Limb (tissue), 2 donors: ENCODE measurements at regions not wholly inside any gene's neighbourhood (a gene's known extent, or its start where the extent isn't known, plus 50 kb on each side); places are given as distances from the start of the nearest gene placed in this dataset.
A peak's percentile ranks its signal among the peaks of the same experiment; 100 is the strongest.
"Not testable (repeated sequence)": the region's sequence is repeated elsewhere in the genome, so short reads cannot be mapped to it uniquely, and the experiment has no call there.

Experiments used
- DNase-seq, 2 donors: peaks; one replicate each; pipeline ENCODE4 v3.0.0-alpha.2; 2016; ENCODE audit errors: extremely low spot score in 2 of 2

DNA sequence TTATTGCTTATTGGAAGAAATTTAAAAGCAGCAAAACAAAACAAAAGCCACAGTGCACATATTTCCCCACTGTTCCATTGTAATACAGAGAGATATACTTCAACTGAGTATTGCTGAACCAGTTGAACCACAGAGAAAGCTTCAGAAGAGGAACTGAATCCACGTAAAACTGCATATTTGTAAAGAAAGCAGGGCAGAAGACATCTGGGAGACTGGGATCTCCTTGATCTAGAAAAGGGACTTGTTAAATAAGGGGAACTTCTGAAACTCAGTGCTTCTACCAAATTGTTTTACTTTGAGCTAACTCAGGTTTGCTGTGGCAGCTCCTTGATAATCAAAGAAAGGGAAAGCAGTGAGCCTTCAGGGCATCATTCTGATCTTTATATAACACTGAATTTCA is 411.1 kb upstream of the MDGA2 start:
- no peak for DNase-seq

DNA sequence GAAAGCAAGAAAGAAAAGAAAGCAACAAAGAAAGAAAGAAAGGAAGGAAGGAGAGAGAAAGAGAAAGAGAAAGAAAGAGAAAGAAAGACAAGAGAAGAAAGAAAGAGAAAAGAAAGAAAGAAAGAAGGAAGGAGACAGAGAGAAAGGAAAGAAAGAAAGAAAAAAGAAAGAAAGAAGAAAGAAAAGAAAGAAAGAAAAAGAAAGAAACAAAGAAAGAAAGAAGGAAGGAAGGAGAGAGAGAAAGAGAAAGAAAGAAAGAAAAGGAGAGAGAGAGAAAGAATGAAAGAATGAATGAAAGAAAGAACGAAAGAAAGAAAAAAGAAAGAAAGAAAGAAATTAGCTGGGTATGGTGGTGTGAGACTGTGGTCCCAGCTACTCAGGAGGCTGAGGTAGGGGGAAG is 400.1 kb upstream of the MDGA2 start:
- DNase-seq = no peak

DNA sequence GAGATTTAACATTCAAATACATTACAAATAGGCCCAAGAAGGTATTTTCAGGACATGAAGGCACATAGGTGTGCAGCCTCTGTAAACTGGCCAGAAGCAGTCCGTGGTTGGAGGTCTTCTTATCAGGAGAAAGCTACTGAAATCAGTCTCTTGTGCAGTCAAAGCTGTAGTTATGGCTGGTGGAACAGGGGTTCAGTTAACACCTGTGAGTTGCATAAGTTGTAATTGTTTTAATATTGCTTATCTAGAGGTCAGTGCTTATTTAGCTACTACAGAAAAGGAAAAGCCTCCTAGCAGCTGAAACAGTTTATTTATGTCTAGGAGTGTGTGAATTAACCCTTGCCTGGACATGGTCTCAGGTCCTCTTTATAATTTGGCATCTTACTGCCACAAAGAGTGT is 377.6 kb upstream of the MDGA2 start:
- no peak for DNase-seq

- DNase-seq = peak in 1 of 2 donors; percentile 31
Measured at GRCh38 chr14:48035836-48036235, 360.4 kb upstream of the MDGA2 start.

DNA sequence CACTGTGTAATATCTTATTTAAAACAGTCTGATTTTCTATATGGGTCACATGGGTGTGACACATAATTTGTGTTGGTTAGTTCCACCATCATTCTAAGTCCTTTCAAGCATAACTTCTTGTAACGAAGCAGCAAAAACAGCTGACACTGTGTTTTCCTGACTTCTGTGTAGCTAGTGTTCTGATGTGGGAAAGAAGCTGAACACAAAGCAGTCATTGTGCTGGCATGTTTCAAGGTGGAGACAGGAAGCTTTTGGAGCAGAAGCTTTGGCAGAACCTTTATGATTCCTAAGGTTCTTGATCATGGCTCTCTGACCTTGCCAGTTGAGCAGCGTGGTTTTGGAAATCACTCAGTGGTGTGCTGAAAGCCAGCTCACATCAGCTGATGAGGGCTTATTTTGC is 351.7 kb upstream of the MDGA2 start:
- no peak for DNase-seq

- DNase-seq = no peak
Measured at GRCh38 chr14:48023881-48024280, 348.5 kb upstream of the MDGA2 start.

GRCh38 chr14:48011484-48011883 is 336.1 kb upstream of the MDGA2 start:
- DNase-seq = not testable (repeated sequence)

DNA sequence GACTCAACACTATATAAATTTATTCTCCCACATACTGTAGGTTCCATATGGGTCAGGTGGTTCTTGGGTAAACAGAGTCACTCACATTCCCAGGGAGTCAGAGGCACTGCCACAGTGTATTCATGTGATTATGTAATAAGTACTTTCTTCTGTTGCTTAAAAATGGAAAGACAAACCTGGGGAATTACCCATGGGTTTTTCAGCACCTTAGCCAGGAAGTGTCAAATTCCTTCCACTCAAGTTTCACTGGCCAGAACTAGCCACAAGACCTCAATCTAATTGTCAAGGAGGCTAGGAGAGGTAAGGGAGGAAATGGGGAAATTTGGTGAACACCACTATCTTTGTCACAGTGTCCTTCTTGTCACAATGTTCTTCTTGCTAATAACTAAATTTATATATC is 333.2 kb upstream of the MDGA2 start:
- no peak for DNase-seq

GRCh38 chr14:48005986-48006385 is 330.6 kb upstream of the MDGA2 start:
- DNase-seq = no peak

GRCh38 chr14:47993883-47994282 is 318.5 kb upstream of the MDGA2 start:
- no peak for DNase-seq

DNA sequence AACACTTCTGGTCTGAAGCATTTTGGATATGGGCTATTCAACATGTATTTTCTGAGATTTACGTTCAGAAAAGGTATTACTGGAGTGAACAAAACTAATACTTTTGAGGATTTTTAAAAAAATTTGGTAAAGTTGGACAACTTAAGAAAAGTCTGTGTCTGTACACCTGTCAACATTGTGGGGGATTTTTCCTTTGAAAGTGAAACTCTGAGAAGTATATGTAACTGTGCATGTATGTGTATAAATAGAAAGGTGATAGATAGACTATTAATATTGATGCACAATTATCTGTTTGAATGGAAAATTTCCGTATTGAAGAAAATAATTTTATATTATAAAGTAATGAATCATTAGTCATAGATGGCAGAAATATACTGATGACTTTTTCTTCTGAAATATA is 312.8 kb upstream of the MDGA2 start:
- DNase-seq = no peak

GRCh38 chr14:47978871-47979270 is 303.5 kb upstream of the MDGA2 start:
- no peak for DNase-seq

GRCh38 chr14:47976139-47976538 is 300.7 kb upstream of the MDGA2 start:
- DNase-seq = no peak

DNA sequence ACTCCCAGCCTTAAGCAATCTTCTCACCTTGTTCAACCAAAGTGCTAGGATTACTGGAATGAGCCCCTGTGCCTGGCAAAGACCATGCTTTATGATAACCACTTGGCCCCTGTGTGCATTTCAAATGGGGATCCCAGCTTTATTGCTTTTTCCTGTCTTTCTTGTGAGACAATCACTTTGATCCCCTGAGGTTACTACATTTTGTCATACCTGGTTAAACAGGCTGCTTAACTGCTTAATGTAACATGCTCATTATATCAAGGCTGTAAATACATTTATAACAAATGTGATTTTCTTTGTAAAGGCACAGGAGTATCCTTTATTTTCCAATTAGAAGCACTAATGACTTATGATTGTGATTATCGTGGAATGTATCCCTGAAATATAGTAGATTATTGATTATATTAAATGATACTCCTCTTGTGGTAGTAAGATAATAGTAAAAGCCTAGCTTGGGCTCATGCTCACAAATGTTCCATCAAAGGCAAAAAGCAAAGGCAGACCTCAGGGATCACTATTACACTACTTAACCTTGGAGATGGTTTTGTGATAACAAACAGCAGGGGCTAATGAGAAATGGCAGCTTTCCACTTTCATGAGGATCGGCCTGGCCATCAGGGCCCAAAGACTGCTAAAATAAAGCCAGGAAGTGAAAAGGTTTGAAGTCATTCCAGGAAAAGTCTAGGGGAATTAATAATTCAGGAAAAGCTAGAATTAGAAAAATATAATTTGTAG is 290.8 kb upstream of the MDGA2 start:
- DNase-seq = no peak

DNA sequence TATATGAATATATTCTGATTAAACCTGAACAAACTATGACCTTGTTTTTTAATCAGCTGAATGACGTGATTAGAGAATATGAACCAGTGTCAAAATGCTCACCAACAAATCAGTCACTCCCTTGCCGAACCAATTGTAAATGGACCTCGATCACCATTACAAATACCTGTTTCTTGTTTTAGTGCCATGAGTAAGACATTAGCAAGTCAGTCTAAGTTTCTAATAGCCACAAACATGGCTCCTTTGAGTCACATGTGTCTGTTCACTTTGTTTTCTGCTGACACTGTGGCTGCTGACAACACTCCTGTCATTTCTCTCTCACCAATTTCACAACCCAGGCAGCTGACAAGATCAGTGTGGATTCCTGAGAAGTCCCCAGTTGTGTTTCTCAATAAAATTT is 286.2 kb upstream of the MDGA2 start:
- no peak for DNase-seq

GRCh38 chr14:47959740-47960139 is 284.3 kb upstream of the MDGA2 start:
- no peak for DNase-seq

DNA sequence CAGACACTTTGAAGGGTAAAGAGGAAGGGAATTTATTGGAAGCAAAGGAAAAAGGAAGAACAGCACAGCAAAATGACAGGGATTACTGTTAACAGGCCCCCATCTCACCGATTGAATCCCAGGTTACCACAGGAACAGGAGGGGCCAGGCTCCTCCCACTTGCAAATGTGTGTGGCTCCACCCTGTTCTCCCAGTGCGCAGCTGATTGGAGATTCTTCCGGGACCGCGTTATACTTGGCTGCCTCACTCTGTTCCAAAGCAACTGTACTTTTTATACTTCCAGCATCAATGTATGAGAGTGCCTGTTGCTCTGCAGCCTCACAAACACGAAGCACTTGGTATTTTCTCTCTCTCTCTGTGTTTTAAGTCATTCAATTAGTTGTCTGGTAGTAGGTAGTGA is 273.6 kb upstream of the MDGA2 start:
- DNase-seq = no peak

DNA sequence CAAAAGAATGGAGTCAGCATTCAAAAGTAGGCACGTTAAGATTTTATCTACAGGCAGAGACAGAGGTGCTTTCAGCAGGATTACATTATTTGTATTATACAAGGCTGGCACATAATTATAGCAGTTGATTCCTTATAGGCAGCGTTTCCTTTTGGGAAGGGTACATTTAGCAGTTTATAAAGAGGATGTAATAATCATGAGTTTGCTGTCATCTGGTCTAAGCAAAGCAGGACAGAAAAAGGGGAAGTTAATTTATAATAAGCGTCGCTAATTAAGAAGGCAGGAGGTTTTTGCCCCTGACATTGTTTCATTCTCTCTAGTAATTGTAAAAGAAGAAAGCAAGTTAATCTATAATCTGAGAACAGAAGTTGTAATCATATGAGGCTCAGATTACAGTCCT is 259.9 kb upstream of the MDGA2 start:
- no peak for DNase-seq

DNA sequence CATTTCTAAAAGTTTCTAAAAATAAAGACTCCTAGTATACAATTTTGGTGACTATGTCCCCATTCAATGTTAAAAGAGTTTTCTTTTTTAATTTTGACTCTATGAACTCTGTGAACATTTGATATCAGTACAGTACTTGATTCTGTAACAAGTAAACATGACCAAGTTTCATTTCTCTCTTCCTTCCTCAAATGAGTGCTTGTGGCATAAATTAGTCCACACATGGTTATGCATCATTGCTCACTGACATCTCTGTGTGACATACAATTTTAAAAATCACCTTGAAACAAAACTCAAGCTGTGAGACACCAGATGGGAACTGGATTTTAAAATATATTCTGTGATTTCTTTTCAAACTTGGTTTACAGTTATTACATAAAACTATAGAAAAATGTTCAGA is 253.9 kb upstream of the MDGA2 start:
- DNase-seq = no peak

DNA sequence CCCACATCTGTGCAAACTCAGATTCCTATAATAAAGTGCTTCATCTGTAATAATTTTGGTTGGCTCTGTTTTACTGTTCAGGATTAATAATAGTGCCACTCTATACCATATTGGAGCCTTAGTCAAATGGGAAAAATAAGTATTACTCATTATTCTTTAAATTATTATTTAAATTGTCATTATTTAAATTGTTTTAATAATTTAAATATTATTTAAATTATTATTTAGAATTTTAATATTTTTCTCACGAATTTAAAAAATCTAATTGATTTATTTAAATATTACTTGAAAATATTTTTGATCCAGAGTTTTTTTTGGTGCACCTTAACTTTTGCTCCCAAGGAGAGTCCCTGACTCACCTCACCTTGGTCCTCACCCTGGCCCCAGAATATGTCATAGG is 245.7 kb upstream of the MDGA2 start:
- no peak for DNase-seq

- DNase-seq = no peak
Measured at GRCh38 chr14:47919997-47920396, 244.6 kb upstream of the MDGA2 start.

DNA sequence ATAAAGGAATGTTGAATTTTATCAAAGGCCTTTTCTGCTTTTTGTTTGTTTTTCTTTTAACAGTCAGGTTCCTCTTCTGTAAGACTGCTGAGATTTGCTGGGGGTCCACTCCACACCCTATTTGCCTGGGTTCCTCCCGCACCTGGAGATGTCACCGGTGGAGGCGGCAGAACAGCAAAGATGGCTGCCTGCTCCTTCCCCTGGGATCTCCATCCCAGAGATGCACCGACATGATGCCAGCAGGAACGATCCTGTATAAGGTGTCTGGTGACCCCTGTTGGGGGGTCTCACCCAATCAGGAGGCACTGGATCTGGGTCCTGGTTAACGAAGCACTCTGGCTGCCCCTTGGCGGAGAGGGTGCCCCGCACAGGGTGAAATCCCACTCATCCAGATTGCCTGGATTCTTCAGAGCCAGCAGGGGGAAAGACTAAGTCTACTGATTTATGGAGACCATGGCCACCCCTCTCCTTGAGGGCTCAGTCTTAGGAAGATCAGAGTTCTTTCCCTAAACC is 244.0 kb upstream of the MDGA2 start:
- DNase-seq = no peak

DNA sequence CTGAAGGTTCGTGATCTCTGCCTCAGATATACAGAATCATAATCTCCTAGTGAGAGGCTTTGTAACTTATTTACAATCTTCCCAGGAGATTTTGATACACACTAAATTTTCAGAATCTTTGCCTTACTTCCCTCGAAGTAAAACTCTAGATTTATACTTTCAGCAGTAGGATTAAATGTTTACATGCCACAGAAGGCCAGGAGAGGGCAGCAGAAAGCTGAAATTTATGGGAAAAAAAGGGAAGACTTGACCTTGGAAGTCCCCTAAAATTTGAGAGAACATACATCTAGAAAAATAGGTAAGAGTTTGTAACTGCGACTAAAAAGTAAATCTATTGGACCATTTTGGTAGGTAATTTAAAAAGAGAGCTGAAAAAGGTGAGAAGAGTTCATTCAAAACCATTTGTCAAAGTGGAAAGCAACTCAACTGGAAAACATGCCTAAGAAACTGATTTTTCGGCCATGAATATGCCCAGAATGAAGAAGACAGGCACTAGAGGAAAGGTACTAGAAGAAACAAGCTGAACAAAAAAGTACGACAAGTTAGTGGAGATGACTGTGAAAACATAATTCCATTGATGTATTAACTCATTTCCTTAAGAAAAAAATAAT is 242.0 kb upstream of the MDGA2 start:
- peak; percentile 47 to 56 for DNase-seq
